ENCODE measurements at regions not wholly inside any gene's neighbourhood (a gene's known extent, or its start where the extent isn't known, plus 50 kb on each side); places are given as distances from the start of the nearest gene placed in this dataset.
A peak's percentile ranks its signal among the peaks of the same experiment; 100 is the strongest.

DNA sequence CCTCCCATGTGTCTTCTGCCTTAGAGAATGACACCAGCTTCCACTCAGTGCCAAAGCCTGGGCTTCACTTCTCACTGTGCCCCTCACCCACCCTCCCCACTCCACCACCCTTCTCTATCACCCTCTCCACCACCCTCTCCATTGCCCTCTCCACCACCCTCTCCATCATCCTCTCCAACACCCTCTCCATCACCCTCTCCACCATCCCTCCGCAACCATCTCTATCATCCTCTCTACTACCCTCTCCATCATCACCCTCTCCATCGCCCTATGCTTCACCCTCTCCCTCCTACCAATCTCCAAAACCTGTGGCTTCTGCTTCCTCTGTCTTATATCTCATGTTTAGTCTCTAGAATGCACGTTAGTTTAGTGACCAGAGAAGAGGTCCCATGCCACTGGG lies 91.0 kb upstream of the TMEM72 start:
- no peak overlapping the region for H3K4me3 ChIP-seq (ENCODE audit: insufficient read depth in 1 of 2, low read depth in 1 of 2, low read length in 2 of 2)
- no peaks in the 10 kb centered on the region for H3K27me3 ChIP-seq (ENCODE audit: control insufficient read depth in 1 of 2, insufficient read depth in 1 of 2, low read length in 2 of 2)
- no peaks in the 10 kb centered on the region for H3K36me3 ChIP-seq (ENCODE audit: control insufficient read depth in 1 of 2, insufficient read depth in 2 of 2, low read depth in 1 of 2, low read length in 2 of 2)
- H3K14ac ChIP-seq (ENCODE audit: low read length in 2 of 2): no peak overlapping the region
- H3K4ac ChIP-seq (ENCODE audit: low read depth in 1 of 2, low read length in 2 of 2): no peak overlapping the region
- no peak for DNase-seq
- H4K91ac ChIP-seq (ENCODE audit: low read length): no peak overlapping the region
- WGBS: 90% methylated on average over 3 of the region's 3 CpGs
- no peak overlapping the region for H3K23ac ChIP-seq (ENCODE audit: low read length in 2 of 2)
- H2BK5ac ChIP-seq (ENCODE audit: low read depth, low read length, poor library complexity, severe bottlenecking): no peak overlapping the region
- no peak overlapping the region for H3K18ac ChIP-seq (ENCODE audit: low read depth in 1 of 2, low read length in 2 of 2)
- peaks cover 11% of the 10 kb centered on the region for H3K4me1 ChIP-seq (ENCODE audit: control insufficient read depth, insufficient read depth, low read depth, low read length)
- H3K27ac ChIP-seq (ENCODE audit: low read length, poor library complexity, severe bottlenecking): no peak overlapping the region
- H2AFZ ChIP-seq (ENCODE audit: low read depth, low read length): no peak overlapping the region
- H2BK12ac ChIP-seq (ENCODE audit: low read length in 2 of 2): no peak overlapping the region
- H3K79me1 ChIP-seq (replicated peaks; ENCODE audit: low read length, poor library complexity, severe bottlenecking): no peaks in the 10 kb centered on the region
- H3K9me3 ChIP-seq (ENCODE audit: control insufficient read depth, low read length): no peaks in the 10 kb centered on the region
- H4K8ac ChIP-seq (ENCODE audit: low read length): no peak overlapping the region
- no peak overlapping the region for H3K9ac ChIP-seq (ENCODE audit: low read length)
- H3K4me2 ChIP-seq (ENCODE audit: low read length, poor library complexity, severe bottlenecking): no peak overlapping the region
- no peak overlapping the region for H2BK120ac ChIP-seq (ENCODE audit: low read depth, low read length)
- H2AK5ac ChIP-seq (ENCODE audit: low read length, severe bottlenecking): no peak overlapping the region
- H2BK15ac ChIP-seq (ENCODE audit: low read depth, poor library complexity, severe bottlenecking): no peak overlapping the region

DNA sequence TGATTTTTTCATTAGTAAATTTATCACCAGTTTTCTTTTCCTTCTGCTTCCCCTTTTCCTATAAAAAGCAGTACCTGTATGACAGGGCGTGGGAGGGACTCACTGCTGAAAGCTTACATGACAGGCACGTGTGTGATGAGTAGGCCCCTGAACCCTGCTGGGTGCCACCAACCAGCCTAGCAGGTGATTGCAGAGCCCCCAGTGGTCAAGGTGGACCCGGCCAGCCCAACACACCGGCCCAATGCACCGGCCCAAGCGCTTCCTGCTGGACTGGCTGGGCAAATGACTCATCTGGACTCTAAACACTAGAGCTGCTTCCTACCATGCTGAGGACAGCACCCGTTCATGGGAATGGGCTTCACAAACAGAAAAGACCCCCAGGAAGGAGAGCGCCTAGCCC lies 89.8 kb upstream of the TMEM72 start:
- H3K4ac ChIP-seq (ENCODE audit: low read depth in 1 of 2, low read length in 2 of 2): no peak overlapping the region
- H3K18ac ChIP-seq (ENCODE audit: low read depth in 1 of 2, low read length in 2 of 2): no peak overlapping the region
- no peak overlapping the region for H3K23ac ChIP-seq (ENCODE audit: low read length in 2 of 2)
- no peaks in the 10 kb centered on the region for H3K36me3 ChIP-seq (ENCODE audit: control insufficient read depth in 1 of 2, insufficient read depth in 2 of 2, low read depth in 1 of 2, low read length in 2 of 2)
- H2AK5ac ChIP-seq (ENCODE audit: low read length, severe bottlenecking): no peak overlapping the region
- H3K79me1 ChIP-seq (replicated peaks; ENCODE audit: low read length, poor library complexity, severe bottlenecking): no peaks in the 10 kb centered on the region
- H2BK15ac ChIP-seq (ENCODE audit: low read depth, poor library complexity, severe bottlenecking): no peak overlapping the region
- H3K27me3 ChIP-seq (ENCODE audit: control insufficient read depth in 1 of 2, insufficient read depth in 1 of 2, low read length in 2 of 2): no peaks in the 10 kb centered on the region
- H3K14ac ChIP-seq (ENCODE audit: low read length in 2 of 2): no peak overlapping the region
- H3K9me3 ChIP-seq (ENCODE audit: control insufficient read depth, low read length): no peaks in the 10 kb centered on the region
- no peak for DNase-seq
- no peak overlapping the region for H3K4me2 ChIP-seq (ENCODE audit: low read length, poor library complexity, severe bottlenecking)
- peaks cover 11% of the 10 kb centered on the region for H3K4me1 ChIP-seq (ENCODE audit: control insufficient read depth, insufficient read depth, low read depth, low read length)
- 91% methylated on average over 8 of the region's 8 CpGs for WGBS
- no peak overlapping the region for H2BK5ac ChIP-seq (ENCODE audit: low read depth, low read length, poor library complexity, severe bottlenecking)
- H3K4me3 ChIP-seq (ENCODE audit: insufficient read depth in 1 of 2, low read depth in 1 of 2, low read length in 2 of 2): no peak overlapping the region
- H2BK120ac ChIP-seq (ENCODE audit: low read depth, low read length): no peak overlapping the region
- no peak overlapping the region for H2BK12ac ChIP-seq (ENCODE audit: low read length in 2 of 2)
- no peak overlapping the region for H3K27ac ChIP-seq (ENCODE audit: low read length, poor library complexity, severe bottlenecking)
- H3K9ac ChIP-seq (ENCODE audit: low read length): no peak overlapping the region
- H4K8ac ChIP-seq (ENCODE audit: low read length): no peak overlapping the region
- no peak overlapping the region for H2AFZ ChIP-seq (ENCODE audit: low read depth, low read length)
- H4K91ac ChIP-seq (ENCODE audit: low read length): no peak overlapping the region

DNA sequence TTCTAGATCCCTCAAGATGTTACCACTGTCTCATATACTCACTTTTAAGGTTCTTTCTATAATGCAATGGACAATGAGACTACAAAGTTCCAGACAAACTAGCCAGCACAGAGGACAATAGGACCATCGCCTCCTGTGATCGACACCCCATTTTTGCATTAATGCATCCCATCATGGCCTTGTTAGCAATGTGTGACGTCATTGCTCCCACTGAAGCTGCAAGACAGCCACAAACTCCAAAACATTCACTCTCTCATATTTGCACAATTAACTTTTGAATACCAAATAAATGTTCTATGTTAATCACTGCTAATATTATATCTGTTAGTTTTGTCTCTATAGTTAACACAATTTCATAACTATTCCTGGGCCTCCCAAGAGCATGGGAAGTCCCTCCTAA lies 88.8 kb upstream of the TMEM72 start:
- no peaks in the 10 kb centered on the region for H3K9me3 ChIP-seq (ENCODE audit: control insufficient read depth, low read length)
- DNase-seq: no peak
- WGBS: 95% methylated on average over 3 of the region's 3 CpGs
- H4K8ac ChIP-seq (ENCODE audit: low read length): no peak overlapping the region
- H2BK5ac ChIP-seq (ENCODE audit: low read depth, low read length, poor library complexity, severe bottlenecking): no peak overlapping the region
- no peak overlapping the region for H3K4ac ChIP-seq (ENCODE audit: low read depth in 1 of 2, low read length in 2 of 2)
- no peak overlapping the region for H3K9ac ChIP-seq (ENCODE audit: low read length)
- no peak overlapping the region for H3K27ac ChIP-seq (ENCODE audit: low read length, poor library complexity, severe bottlenecking)
- H2AFZ ChIP-seq (ENCODE audit: low read depth, low read length): no peak overlapping the region
- no peak overlapping the region for H2BK15ac ChIP-seq (ENCODE audit: low read depth, poor library complexity, severe bottlenecking)
- H3K27me3 ChIP-seq (ENCODE audit: control insufficient read depth in 1 of 2, insufficient read depth in 1 of 2, low read length in 2 of 2): no peaks in the 10 kb centered on the region
- H3K4me1 ChIP-seq (ENCODE audit: control insufficient read depth, insufficient read depth, low read depth, low read length): peaks cover 12% of the 10 kb centered on the region
- H3K23ac ChIP-seq (ENCODE audit: low read length in 2 of 2): no peak overlapping the region
- no peak overlapping the region for H3K14ac ChIP-seq (ENCODE audit: low read length in 2 of 2)
- no peak overlapping the region for H3K4me2 ChIP-seq (ENCODE audit: low read length, poor library complexity, severe bottlenecking)
- H3K36me3 ChIP-seq (ENCODE audit: control insufficient read depth in 1 of 2, insufficient read depth in 2 of 2, low read depth in 1 of 2, low read length in 2 of 2): no peaks in the 10 kb centered on the region
- no peak overlapping the region for H2BK12ac ChIP-seq (ENCODE audit: low read length in 2 of 2)
- no peak overlapping the region for H4K91ac ChIP-seq (ENCODE audit: low read length)
- no peak overlapping the region for H2AK5ac ChIP-seq (ENCODE audit: low read length, severe bottlenecking)
- no peaks in the 10 kb centered on the region for H3K79me1 ChIP-seq (replicated peaks; ENCODE audit: low read length, poor library complexity, severe bottlenecking)
- H2BK120ac ChIP-seq (ENCODE audit: low read depth, low read length): no peak overlapping the region
- no peak overlapping the region for H3K4me3 ChIP-seq (ENCODE audit: insufficient read depth in 1 of 2, low read depth in 1 of 2, low read length in 2 of 2)
- no peak overlapping the region for H3K18ac ChIP-seq (ENCODE audit: low read depth in 1 of 2, low read length in 2 of 2)

DNA sequence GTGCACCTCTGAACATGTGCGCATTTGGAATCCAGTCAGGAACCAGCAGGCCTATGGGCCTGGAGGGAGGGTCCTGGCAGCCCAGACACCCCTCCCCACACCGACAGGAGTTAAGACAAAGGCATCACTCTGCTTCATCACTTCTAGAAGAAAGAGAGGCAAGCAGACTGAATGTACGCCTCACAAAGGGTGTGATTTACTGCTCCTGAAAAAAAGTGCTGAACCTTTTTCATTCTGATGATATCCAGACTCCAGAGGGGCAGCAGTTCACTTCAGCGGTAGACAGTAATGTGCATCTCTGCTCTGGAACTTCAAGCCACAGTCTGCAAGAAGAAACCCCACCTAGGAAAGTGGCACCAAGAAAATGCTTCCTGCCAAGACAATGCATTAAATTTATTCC lies 88.2 kb upstream of the TMEM72 start:
- Histone ChIP-seq H3K4me3 (ENCODE audit: insufficient read depth in 1 of 2, low read depth in 1 of 2, low read length in 2 of 2) (no peak overlapping the region), H2BK15ac (ENCODE audit: low read depth, poor library complexity, severe bottlenecking) (no peak overlapping the region), H3K9me3 (ENCODE audit: control insufficient read depth, low read length) (no peaks in the 10 kb centered on the region), H3K79me1 (replicated peaks; ENCODE audit: low read length, poor library complexity, severe bottlenecking) (no peaks in the 10 kb centered on the region), H3K36me3 (ENCODE audit: control insufficient read depth in 1 of 2, insufficient read depth in 2 of 2, low read depth in 1 of 2, low read length in 2 of 2) (no peaks in the 10 kb centered on the region), H3K4me2 (ENCODE audit: low read length, poor library complexity, severe bottlenecking) (no peak overlapping the region), H4K8ac (ENCODE audit: low read length) (no peak overlapping the region), H2BK12ac (ENCODE audit: low read length in 2 of 2) (no peak overlapping the region), H3K23ac (ENCODE audit: low read length in 2 of 2) (no peak overlapping the region), H3K14ac (ENCODE audit: low read length in 2 of 2) (no peak overlapping the region), H2AFZ (ENCODE audit: low read depth, low read length) (no peak overlapping the region), H3K9ac (ENCODE audit: low read length) (no peak overlapping the region), H2BK5ac (ENCODE audit: low read depth, low read length, poor library complexity, severe bottlenecking) (no peak overlapping the region), H3K27me3 (ENCODE audit: control insufficient read depth in 1 of 2, insufficient read depth in 1 of 2, low read length in 2 of 2) (no peaks in the 10 kb centered on the region), H3K4ac (ENCODE audit: low read depth in 1 of 2, low read length in 2 of 2) (no peak overlapping the region), H3K18ac (ENCODE audit: low read depth in 1 of 2, low read length in 2 of 2) (no peak overlapping the region), H3K27ac (ENCODE audit: low read length, poor library complexity, severe bottlenecking) (no peak overlapping the region), H3K4me1 (ENCODE audit: control insufficient read depth, insufficient read depth, low read depth, low read length) (peaks cover 17% of the 10 kb centered on the region), H4K91ac (ENCODE audit: low read length) (no peak overlapping the region), H2AK5ac (ENCODE audit: low read length, severe bottlenecking) (no peak overlapping the region), H2BK120ac (ENCODE audit: low read depth, low read length) (no peak overlapping the region)
- WGBS: 56% methylated on average over 4 of the region's 4 CpGs
- peak; percentile 20 for DNase-seq

Data from mesenchymal stem cell (in vitro differentiated cells and primary cell).